HEK293 (cell line): ENCODE measurements at regions not wholly inside any gene's neighbourhood (a gene's known extent, or its start where the extent isn't known, plus 50 kb on each side); places are given as distances from the start of the nearest gene placed in this dataset.

Experiments
- CTCF ChIA-PET: fragments of 350-600 bp; formaldehyde crosslinking; extraction: SDS; loops from one replicate; lab custom pipeline; 2021; ENCODE audit warnings: antibody characterized with exemption; lab: Yijun Ruan, JAX
- POLR2A ChIA-PET: fragments of 300-600 bp; formaldehyde crosslinking; extraction: SDS; loops from one replicate; lab custom pipeline; 2020; ENCODE audit warnings: antibody characterized with exemption, inconsistent platforms; lab: Yijun Ruan, JAX
- H3K27ac ChIP-seq: fragments of 200-500 bp; sonication (Bioruptor generic); 2 replicates; pipeline ENCODE4 v1.5.1; 2014; ENCODE audit warnings: low read depth, low read length, control low read depth, inconsistent platforms; ENCODE audit errors: extremely low read depth
- H3K36me3 ChIP-seq, 2 experiments: fragments of 200-500 bp in 1 of 2; sonication (Bioruptor generic) in 1 of 2; 1 replicate in 1 of 2; 2 replicates in 1 of 2; pipeline ENCODE4 v1.5.1; 2014 to 2017; ENCODE audit warnings: inconsistent platforms in 2 of 2, low read length in 2 of 2; ENCODE audit not compliant: control insufficient read depth in 2 of 2, insufficient read depth in 1 of 2
- H3K4me1 ChIP-seq: fragments of 200-500 bp; sonication (Bioruptor generic); 2 replicates; pipeline ENCODE4 v1.5.1; 2014; ENCODE audit warnings: mild to moderate bottlenecking, low read length, inconsistent platforms; ENCODE audit not compliant: control insufficient read depth, insufficient read depth
- H3K4me3 ChIP-seq: 2 replicates; pipeline ENCODE4 v1.5.1; 2011; ENCODE audit warnings: low read depth, mild to moderate bottlenecking, control low read depth, low read length, moderate library complexity
- H3K9me3 ChIP-seq: fragments of 200-500 bp; sonication (Bioruptor generic); 2 replicates; pipeline ENCODE4 v1.5.1; 2014; ENCODE audit warnings: low read depth, low read length, inconsistent platforms; ENCODE audit not compliant: control insufficient read depth, insufficient read depth
- BCL11B ChIP-seq: fragments of 450-650 bp; formaldehyde crosslinking; IDR thresholded peaks from 2 replicates; pipeline ENCODE4 v1.5.1; 2016; ENCODE audit warnings: low read depth, missing biosample characterization, missing genetic modification characterization
- EGR2 ChIP-seq: fragments of 450-650 bp; formaldehyde crosslinking; IDR thresholded peaks from 2 replicates; pipeline ENCODE4 v1.5.1; 2016; ENCODE audit warnings: low read depth, missing biosample characterization, missing genetic modification characterization
- GFI1B ChIP-seq: fragments of 450-650 bp; formaldehyde crosslinking; IDR thresholded peaks from 2 replicates; pipeline ENCODE4 v1.5.1; 2016; ENCODE audit warnings: missing biosample characterization, missing genetic modification characterization
- RBAK ChIP-seq: fragments of 450-650 bp; formaldehyde crosslinking; IDR thresholded peaks from 2 replicates; pipeline ENCODE4 v1.5.1; 2016; ENCODE audit warnings: missing biosample characterization, missing genetic modification characterization
- SCRT2 ChIP-seq: fragments of 450-650 bp; formaldehyde crosslinking; IDR thresholded peaks from 2 replicates; pipeline ENCODE4 v1.5.1; 2016; ENCODE audit warnings: missing biosample characterization, missing genetic modification characterization
- TCF7L2 ChIP-seq: IDR thresholded peaks from 2 replicates; pipeline ENCODE4 v1.6.1; 2011; ENCODE audit warnings: low read depth, mild to moderate bottlenecking, inconsistent platforms, low read length, moderate library complexity, borderline replicate concordance
- ZBTB1 ChIP-seq: fragments of 450-650 bp; formaldehyde crosslinking; IDR thresholded peaks from 2 replicates; pipeline ENCODE4 v1.5.1; 2016; ENCODE audit warnings: missing biosample characterization, missing genetic modification characterization
- ZBTB8A ChIP-seq: fragments of 450-650 bp; formaldehyde crosslinking; IDR thresholded peaks from 2 replicates; pipeline ENCODE4 v1.5.1; 2016; ENCODE audit warnings: missing biosample characterization, missing genetic modification characterization
- ZFHX2 ChIP-seq: fragments of 450-650 bp; formaldehyde crosslinking; conservative IDR thresholded peaks from 2 replicates; pipeline ENCODE4 v1.5.1; 2016; ENCODE audit warnings: missing biosample characterization, missing genetic modification characterization
- ZFP3 ChIP-seq: fragments of 450-650 bp; formaldehyde crosslinking; IDR thresholded peaks from 2 replicates; pipeline ENCODE4 v1.5.1; 2016; ENCODE audit warnings: low read depth, missing biosample characterization, missing genetic modification characterization
- ZNF121 ChIP-seq: fragments of 450-650 bp; formaldehyde crosslinking; IDR thresholded peaks from 2 replicates; pipeline ENCODE4 v1.5.1; 2016; ENCODE audit warnings: missing biosample characterization, missing genetic modification characterization
- ZNF133 ChIP-seq: fragments of 450-650 bp; formaldehyde crosslinking; IDR thresholded peaks from 2 replicates; pipeline ENCODE4 v1.5.1; 2016; ENCODE audit warnings: missing biosample characterization, missing genetic modification characterization
- ZNF169 ChIP-seq: fragments of 450-650 bp; formaldehyde crosslinking; IDR thresholded peaks from 2 replicates; pipeline ENCODE4 v1.5.1; 2016; ENCODE audit warnings: missing biosample characterization, missing genetic modification characterization
- ZNF184 ChIP-seq: fragments of 450-650 bp; IDR thresholded peaks from 2 replicates; pipeline ENCODE4 v1.5.1; 2018; ENCODE audit warnings: missing biosample characterization, mild to moderate bottlenecking, missing genetic modification characterization
- ZNF23 ChIP-seq: fragments of 450-650 bp; formaldehyde crosslinking; IDR thresholded peaks from 2 replicates; pipeline ENCODE4 v1.5.1; 2016; ENCODE audit warnings: missing biosample characterization, missing genetic modification characterization, borderline replicate concordance
- ZNF239 ChIP-seq: fragments of 450-650 bp; formaldehyde crosslinking; IDR thresholded peaks from 2 replicates; pipeline ENCODE4 v1.5.1; 2016; ENCODE audit warnings: missing biosample characterization, missing genetic modification characterization
- ZNF24 ChIP-seq: fragments of 450-650 bp; formaldehyde crosslinking; IDR thresholded peaks from 2 replicates; pipeline ENCODE4 v1.5.1; 2016; ENCODE audit warnings: missing biosample characterization, missing genetic modification characterization
- ZNF48 ChIP-seq: fragments of 450-650 bp; formaldehyde crosslinking; IDR thresholded peaks from 2 replicates; pipeline ENCODE4 v1.5.1; 2016; ENCODE audit warnings: missing biosample characterization, missing genetic modification characterization
- ZNF521 ChIP-seq: fragments of 450-650 bp; formaldehyde crosslinking; IDR thresholded peaks from 2 replicates; pipeline ENCODE4 v1.5.1; 2017; ENCODE audit warnings: missing biosample characterization, mild to moderate bottlenecking, missing genetic modification characterization
- ZNF558 ChIP-seq: fragments of 450-650 bp; formaldehyde crosslinking; IDR thresholded peaks from 2 replicates; pipeline ENCODE4 v1.5.1; 2016; ENCODE audit warnings: missing biosample characterization, missing genetic modification characterization
- ZNF571 ChIP-seq: fragments of 450-650 bp; formaldehyde crosslinking; IDR thresholded peaks from 2 replicates; pipeline ENCODE4 v1.5.0; 2017; ENCODE audit warnings: missing biosample characterization, missing genetic modification characterization
- ZNF585B ChIP-seq: fragments of 450-650 bp; formaldehyde crosslinking; IDR thresholded peaks from 2 replicates; pipeline ENCODE4 v1.5.1; 2016; ENCODE audit warnings: missing biosample characterization, missing genetic modification characterization
- ZNF629 ChIP-seq: fragments of 450-650 bp; formaldehyde crosslinking; IDR thresholded peaks from 2 replicates; pipeline ENCODE4 v1.5.1; 2017; ENCODE audit warnings: missing biosample characterization, missing genetic modification characterization
- ZNF776 ChIP-seq: fragments of 450-650 bp; formaldehyde crosslinking; IDR thresholded peaks from 2 replicates; pipeline ENCODE4 v1.5.0; 2017; ENCODE audit warnings: missing biosample characterization, missing genetic modification characterization, borderline replicate concordance
- TF ChIP-seq, protein P1 (sequence below): fragments of 450-650 bp; IDR thresholded peaks from 2 replicates; pipeline ENCODE4 v1.5.1; 2018; ENCODE audit warnings: missing biosample characterization, missing genetic modification characterization
- TF ChIP-seq, protein P2 (sequence below): fragments of 450-650 bp; formaldehyde crosslinking; IDR thresholded peaks from 2 replicates; pipeline ENCODE4 v1.5.1; 2016; ENCODE audit warnings: missing biosample characterization, missing genetic modification characterization
- TF ChIP-seq, protein P3 (sequence below): fragments of 450-650 bp; formaldehyde crosslinking; IDR thresholded peaks from 2 replicates; pipeline ENCODE4 v1.5.1; 2016; ENCODE audit warnings: missing biosample characterization, missing genetic modification characterization
- TF ChIP-seq, protein P4 (sequence below): fragments of 450-650 bp; formaldehyde crosslinking; IDR thresholded peaks from 2 replicates; pipeline ENCODE4 v1.5.1; 2016; ENCODE audit warnings: missing biosample characterization, missing genetic modification characterization, low read depth
- TF ChIP-seq, protein P5 (sequence below): fragments of 450-650 bp; formaldehyde crosslinking; IDR thresholded peaks from 2 replicates; pipeline ENCODE4 v1.5.1; 2016; ENCODE audit warnings: missing biosample characterization, missing genetic modification characterization

DNA sequence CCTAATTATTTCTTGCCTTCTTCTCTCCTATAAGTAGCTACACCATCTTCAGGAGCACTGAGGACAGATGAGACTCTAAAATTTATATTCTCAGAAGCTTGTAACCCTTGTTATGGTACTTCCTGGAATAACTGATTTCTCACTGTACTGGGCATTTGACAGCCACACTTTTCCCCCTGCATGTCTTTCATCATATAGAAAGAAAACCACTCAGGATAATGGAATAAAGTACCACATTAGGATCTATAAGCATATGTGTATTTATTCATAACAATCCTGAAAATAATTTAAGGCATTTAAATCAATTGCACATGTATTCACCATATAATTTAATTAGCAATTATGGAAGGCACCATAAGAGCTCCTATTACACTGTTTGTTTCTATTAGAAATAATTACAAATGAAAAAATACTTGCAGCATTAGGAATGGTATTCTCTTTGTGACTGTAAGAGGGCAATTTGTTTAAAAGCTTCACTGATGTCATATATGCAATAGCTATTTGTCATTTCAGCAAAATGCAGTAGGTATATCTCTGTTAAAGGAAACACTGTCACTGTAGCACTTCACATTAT is 216.9 kb upstream of the FSHR start:
- Histone ChIP-seq H3K4me1 (no peaks in the 10 kb centered on the region), H3K36me3 (no peaks in the 10 kb centered on the region), H3K9me3 (no peaks in the 10 kb centered on the region), H3K27ac (no peak overlapping the region), H3K4me3 (no peak overlapping the region)
- TF ChIP-seq ZBTB1 (no peak), ZFP3 (tag by site-specific recombination) (no peak), ZNF48 (tag by site-specific recombination) (no peak), ZNF776 (tag by site-specific recombination) (no peak), ZNF121 (no peak), ZNF585B (tag by site-specific recombination) (no peak), ZNF571 (tag by site-specific recombination) (no peak), ZNF24 (tag by site-specific recombination) (no peak), ZNF521 (tag by site-specific recombination) (no peak), EGR2 (tag by site-specific recombination) (no peak), ZNF629 (tag by site-specific recombination) (no peak), ZNF23 (no peak)
- TF ChIP-seq, protein P1, sequence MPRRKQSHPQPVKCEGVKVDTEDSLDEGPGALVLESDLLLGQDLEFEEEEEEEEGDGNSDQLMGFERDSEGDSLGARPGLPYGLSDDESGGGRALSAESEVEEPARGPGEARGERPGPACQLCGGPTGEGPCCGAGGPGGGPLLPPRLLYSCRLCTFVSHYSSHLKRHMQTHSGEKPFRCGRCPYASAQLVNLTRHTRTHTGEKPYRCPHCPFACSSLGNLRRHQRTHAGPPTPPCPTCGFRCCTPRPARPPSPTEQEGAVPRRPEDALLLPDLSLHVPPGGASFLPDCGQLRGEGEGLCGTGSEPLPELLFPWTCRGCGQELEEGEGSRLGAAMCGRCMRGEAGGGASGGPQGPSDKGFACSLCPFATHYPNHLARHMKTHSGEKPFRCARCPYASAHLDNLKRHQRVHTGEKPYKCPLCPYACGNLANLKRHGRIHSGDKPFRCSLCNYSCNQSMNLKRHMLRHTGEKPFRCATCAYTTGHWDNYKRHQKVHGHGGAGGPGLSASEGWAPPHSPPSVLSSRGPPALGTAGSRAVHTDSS (tag by site-specific recombination) = no peak
- TF ChIP-seq, protein P2, sequence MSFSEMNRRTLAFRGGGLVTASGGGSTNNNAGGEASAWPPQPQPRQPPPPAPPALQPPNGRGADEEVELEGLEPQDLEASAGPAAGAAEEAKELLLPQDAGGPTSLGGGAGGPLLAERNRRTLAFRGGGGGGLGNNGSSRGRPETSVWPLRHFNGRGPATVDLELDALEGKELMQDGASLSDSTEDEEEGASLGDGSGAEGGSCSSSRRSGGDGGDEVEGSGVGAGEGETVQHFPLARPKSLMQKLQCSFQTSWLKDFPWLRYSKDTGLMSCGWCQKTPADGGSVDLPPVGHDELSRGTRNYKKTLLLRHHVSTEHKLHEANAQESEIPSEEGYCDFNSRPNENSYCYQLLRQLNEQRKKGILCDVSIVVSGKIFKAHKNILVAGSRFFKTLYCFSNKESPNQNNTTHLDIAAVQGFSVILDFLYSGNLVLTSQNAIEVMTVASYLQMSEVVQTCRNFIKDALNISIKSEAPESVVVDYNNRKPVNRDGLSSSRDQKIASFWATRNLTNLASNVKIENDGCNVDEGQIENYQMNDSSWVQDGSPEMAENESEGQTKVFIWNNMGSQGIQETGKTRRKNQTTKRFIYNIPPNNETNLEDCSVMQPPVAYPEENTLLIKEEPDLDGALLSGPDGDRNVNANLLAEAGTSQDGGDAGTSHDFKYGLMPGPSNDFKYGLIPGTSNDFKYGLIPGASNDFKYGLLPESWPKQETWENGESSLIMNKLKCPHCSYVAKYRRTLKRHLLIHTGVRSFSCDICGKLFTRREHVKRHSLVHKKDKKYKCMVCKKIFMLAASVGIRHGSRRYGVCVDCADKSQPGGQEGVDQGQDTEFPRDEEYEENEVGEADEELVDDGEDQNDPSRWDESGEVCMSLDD (tag by site-specific recombination) = no peak
- CTCF ChIA-PET = no interaction called here
- POLR2A ChIA-PET = no interaction called here

DNA sequence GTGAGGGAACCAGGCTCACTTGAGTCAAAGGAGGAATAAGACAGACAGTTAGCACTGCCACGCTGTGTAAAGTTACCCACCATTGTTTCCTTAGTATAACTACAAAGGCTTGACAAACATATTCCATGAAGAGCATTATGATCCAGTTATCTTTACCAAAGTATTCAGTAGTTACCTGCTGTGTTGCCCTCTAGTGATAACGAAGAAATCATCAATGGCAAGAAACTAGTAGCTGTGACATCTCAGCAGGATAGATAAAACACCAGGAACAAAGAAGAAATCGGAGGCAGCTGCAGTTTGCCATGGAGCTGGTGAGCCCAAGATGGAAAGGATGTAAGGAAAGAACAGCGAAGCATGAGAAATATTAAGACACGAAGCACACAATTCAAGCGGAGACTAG is 215.3 kb upstream of the FSHR start:
- Histone ChIP-seq H3K4me3 (no peak overlapping the region), H3K27ac (no peak overlapping the region), H3K36me3 (no peaks in the 10 kb centered on the region), H3K9me3 (no peaks in the 10 kb centered on the region), H3K4me1 (no peaks in the 10 kb centered on the region)
- ChIA-PET POLR2A (no interaction called here), CTCF (no interaction called here)
- TF ChIP-seq RBAK (tag by site-specific recombination) (no peak), ZNF48 (tag by site-specific recombination) (no peak), SCRT2 (tag by site-specific recombination) (no peak), ZNF169 (tag by site-specific recombination) (no peak), ZNF239 (no peak), ZNF558 (no peak), TCF7L2 (no peak), ZFHX2 (tag by site-specific recombination) (no peak), BCL11B (no peak), ZBTB8A (no peak), ZNF133 (tag by site-specific recombination) (no peak), ZNF184 (tag by site-specific recombination) (no peak), GFI1B (tag by site-specific recombination) (no peak)
- TF ChIP-seq, protein P3, sequence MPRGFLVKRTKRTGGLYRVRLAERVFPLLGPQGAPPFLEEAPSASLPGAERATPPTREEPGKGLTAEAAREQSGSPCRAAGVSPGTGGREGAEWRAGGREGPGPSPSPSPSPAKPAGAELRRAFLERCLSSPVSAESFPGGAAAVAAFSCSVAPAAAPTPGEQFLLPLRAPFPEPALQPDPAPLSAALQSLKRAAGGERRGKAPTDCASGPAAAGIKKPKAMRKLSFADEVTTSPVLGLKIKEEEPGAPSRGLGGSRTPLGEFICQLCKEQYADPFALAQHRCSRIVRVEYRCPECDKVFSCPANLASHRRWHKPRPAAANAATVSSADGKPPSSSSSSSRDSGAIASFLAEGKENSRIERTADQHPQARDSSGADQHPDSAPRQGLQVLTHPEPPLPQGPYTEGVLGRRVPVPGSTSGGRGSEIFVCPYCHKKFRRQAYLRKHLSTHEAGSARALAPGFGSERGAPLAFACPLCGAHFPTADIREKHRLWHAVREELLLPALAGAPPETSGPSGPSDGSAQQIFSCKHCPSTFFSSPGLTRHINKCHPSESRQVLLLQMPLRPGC (tag by site-specific recombination) = no peak
- TF ChIP-seq, protein P4, sequence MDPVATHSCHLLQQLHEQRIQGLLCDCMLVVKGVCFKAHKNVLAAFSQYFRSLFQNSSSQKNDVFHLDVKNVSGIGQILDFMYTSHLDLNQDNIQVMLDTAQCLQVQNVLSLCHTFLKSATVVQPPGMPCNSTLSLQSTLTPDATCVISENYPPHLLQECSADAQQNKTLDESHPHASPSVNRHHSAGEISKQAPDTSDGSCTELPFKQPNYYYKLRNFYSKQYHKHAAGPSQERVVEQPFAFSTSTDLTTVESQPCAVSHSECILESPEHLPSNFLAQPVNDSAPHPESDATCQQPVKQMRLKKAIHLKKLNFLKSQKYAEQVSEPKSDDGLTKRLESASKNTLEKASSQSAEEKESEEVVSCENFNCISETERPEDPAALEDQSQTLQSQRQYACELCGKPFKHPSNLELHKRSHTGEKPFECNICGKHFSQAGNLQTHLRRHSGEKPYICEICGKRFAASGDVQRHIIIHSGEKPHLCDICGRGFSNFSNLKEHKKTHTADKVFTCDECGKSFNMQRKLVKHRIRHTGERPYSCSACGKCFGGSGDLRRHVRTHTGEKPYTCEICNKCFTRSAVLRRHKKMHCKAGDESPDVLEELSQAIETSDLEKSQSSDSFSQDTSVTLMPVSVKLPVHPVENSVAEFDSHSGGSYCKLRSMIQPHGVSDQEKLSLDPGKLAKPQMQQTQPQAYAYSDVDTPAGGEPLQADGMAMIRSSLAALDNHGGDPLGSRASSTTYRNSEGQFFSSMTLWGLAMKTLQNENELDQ (tag by site-specific recombination) = no peak
- TF ChIP-seq, protein P5, sequence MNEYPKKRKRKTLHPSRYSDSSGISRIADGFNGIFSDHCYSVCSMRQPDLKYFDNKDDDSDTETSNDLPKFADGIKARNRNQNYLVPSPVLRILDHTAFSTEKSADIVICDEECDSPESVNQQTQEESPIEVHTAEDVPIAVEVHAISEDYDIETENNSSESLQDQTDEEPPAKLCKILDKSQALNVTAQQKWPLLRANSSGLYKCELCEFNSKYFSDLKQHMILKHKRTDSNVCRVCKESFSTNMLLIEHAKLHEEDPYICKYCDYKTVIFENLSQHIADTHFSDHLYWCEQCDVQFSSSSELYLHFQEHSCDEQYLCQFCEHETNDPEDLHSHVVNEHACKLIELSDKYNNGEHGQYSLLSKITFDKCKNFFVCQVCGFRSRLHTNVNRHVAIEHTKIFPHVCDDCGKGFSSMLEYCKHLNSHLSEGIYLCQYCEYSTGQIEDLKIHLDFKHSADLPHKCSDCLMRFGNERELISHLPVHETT (tag by site-specific recombination) = no peak
